22Rv1 (cell line): ENCODE measurements at regions not wholly inside any gene's neighbourhood (a gene's known extent, or its start where the extent isn't known, plus 50 kb on each side); places are given as distances from the start of the nearest gene placed in this dataset.

Source experiments
- ZFX ChIP-seq: fragments of 450-650 bp; IDR thresholded peaks from 2 replicates; pipeline ENCODE4 v1.6.1; 2017; ENCODE audit warnings: antibody characterized with exemption, borderline replicate concordance
- TF ChIP-seq, protein P1 (sequence below): fragments of 450-650 bp; IDR thresholded peaks from 2 replicates; pipeline ENCODE4 v1.5.1; 2017; ENCODE audit warnings: mild to moderate bottlenecking

DNA sequence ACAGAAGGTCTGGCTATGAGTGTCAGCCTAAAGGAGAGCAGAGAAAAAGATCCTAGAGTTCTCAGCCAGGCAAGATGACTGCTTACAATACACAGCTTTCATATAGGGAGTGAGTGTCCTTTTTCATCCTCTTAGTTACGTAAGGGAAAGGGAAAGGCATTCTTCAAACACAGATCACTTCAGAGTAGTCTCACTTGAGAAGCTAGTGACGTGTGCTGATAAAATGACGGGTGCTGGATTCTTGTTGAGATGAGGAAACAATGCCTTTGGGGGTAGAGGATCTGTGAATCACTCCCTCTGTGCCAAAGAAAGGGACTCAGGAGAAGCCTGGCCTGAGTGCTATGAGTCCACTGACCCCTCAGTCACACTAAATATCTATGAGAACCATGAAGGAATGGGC, 117.3 kb downstream of the QRSL1 start:
- TF ChIP-seq, protein P1, sequence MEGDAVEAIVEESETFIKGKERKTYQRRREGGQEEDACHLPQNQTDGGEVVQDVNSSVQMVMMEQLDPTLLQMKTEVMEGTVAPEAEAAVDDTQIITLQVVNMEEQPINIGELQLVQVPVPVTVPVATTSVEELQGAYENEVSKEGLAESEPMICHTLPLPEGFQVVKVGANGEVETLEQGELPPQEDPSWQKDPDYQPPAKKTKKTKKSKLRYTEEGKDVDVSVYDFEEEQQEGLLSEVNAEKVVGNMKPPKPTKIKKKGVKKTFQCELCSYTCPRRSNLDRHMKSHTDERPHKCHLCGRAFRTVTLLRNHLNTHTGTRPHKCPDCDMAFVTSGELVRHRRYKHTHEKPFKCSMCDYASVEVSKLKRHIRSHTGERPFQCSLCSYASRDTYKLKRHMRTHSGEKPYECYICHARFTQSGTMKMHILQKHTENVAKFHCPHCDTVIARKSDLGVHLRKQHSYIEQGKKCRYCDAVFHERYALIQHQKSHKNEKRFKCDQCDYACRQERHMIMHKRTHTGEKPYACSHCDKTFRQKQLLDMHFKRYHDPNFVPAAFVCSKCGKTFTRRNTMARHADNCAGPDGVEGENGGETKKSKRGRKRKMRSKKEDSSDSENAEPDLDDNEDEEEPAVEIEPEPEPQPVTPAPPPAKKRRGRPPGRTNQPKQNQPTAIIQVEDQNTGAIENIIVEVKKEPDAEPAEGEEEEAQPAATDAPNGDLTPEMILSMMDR: no peak
- no peak for TF ChIP-seq ZFX
